ENCODE measurements at regions not wholly inside any gene's neighbourhood (a gene's known extent, or its start where the extent isn't known, plus 50 kb on each side); places are given as distances from the start of the nearest gene placed in this dataset.

DNA sequence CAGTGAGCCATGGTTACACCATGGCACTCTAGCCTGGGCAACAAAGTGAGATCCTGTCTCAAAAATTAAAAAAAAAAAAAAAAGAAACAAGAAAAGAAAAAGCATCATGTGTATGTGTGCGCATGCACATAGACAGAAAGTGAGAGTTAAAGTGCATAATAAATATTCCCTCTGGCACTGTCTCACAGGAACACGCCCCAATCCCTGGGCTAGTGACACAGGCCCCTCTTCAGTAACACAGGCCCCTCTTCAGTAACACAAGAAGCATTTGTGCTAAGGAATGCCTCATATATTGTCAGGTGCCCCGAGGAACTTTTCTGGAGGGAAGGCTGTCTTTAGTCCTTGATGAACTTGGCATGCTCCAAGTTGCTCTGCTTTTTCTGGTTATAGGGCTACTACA lies 57.5 kb downstream of the RPL27A start:
- no peak for DNase-seq (ENCODE audit: low read depth)

DNA sequence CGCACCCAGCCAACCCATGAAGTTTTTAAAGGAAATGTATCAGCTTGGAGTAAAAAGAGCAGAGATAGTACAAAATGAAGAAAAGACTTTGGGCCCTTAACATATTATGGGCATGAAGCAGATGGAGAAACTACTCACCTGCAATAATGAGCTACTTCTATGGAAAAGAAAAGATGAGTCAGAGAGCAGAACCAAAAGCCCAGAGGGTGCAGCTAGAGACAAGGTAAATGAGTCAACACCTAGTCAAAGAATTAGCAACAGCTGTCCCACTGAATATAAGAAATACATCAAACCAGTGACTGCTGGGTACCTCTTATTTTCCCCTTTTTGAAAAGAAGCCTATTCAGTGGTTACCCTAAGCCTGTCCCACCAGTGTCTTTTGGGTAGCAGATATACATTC lies 61.8 kb downstream of the RPL27A start:
- DNase-seq (ENCODE audit: low read depth): no peak

GRCh38 chr11:8745431-8746253 lies 63.0 kb downstream of the RPL27A start:
- no peak for DNase-seq (ENCODE audit: low read depth)

- no peak for DNase-seq (ENCODE audit: low read depth)
Observed at GRCh38 chr11:8746331-8746974, 63.9 kb downstream of the RPL27A start.

- no peak for DNase-seq (ENCODE audit: low read depth)
Observed at GRCh38 chr11:8747173-8747572, 64.6 kb downstream of the RPL27A start.

DNA sequence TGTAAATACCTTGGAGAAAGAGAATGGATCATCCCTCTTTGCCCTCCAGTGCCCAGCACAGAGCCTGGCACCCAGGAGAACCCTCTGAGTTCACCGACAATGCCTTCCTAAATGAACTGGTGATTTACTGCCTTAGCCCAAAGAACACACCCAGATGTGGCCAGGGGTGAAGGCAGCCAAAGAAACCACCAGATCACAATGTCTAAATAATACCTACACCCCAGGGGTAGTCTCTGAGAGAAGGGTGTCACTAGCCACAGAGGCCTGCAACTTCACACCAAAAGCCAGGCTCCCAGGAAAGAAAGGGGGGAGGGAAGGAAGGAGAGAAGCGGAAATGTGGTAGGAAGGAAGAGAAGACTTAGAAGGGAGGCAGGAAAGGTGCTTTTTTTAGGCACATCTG lies 65.7 kb downstream of the RPL27A start:
- no peak for DNase-seq (ENCODE audit: low read depth)

- no peak for DNase-seq (ENCODE audit: low read depth)
Observed at GRCh38 chr11:8749202-8749601, 66.6 kb downstream of the RPL27A start.

GRCh38 chr11:8754241-8754640 lies 71.6 kb downstream of the RPL27A start:
- DNase-seq (ENCODE audit: low read depth): no peak

DNA sequence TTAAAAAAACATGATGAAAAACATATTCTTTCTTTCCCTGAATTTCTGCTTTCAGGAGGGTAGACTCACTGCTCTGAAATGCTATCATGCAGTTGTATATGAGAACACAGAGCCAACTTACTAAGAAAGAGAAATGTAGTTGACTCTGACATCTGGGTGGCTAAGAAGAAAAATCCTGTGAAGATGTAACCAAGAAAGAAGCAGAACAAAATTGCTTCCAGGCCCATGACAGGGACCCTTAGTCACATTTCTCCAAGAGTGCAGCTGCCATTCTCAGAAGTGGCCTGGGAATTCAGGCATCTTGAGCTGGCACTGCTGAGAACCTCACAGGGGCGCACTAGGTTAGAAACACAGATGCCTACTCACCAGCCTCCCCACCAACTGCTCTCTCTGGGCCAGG lies 73.6 kb downstream of the RPL27A start:
- no peak for DNase-seq (ENCODE audit: low read depth)

GRCh38 chr11:8757047-8757446 lies 74.5 kb downstream of the RPL27A start:
- no peak for DNase-seq (ENCODE audit: low read depth)

GRCh38 chr11:8757533-8757932 lies 74.9 kb downstream of the RPL27A start:
- DNase-seq (ENCODE audit: low read depth): no peak

DNA sequence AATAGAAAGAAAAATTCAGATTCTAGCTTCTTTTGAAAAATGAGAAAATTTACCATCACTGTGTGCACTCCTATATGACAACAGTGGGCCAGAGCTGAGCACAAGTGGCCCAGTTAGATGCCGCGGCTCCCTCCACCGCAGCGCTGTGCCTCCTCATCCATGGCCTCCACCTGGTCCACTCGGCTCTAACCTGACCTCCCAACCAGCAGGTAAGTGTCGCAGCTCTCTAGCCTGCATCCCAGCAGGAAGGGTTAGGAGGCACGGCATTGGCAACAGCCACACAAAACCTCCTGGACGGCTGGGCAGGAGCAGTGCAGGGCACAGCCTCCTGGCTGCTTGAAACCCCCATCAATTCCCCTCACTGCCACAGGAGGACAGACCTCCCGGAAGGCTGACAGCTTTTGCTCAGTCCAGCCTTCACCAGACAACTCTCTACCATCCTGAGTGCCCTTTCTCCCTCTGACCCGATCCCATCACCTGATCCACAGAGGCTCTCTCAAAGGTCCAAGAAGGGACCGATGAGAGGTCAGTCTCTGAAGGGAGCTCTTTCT lies 76.1 kb downstream of the RPL27A start:
- DNase-seq (ENCODE audit: low read depth): no peak

GRCh38 chr11:8759634-8760033 lies 77.0 kb downstream of the RPL27A start:
- DNase-seq (ENCODE audit: low read depth): no peak

DNA sequence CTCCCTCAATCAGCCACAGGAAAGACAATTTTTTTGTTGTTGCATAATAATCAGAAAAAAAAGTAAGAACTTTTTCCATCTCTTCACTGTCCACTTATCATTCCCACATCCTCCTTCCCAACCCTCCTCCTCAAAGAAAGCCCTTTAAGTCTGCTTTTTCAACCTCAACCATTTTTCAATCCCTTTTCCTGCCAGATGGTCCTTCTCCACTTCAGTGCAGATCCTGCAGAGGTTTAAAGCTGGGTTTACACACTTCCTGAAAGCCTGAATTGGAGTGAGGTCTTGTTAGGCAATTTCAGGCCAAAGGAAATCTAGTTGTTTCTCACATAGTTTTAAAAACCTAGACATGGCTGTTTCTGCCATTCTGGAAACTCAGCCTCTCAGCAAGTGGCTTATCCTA lies 78.3 kb downstream of the RPL27A start:
- DNase-seq (ENCODE audit: low read depth): no peak

- DNase-seq (ENCODE audit: low read depth): no peak
Observed at GRCh38 chr11:8763070-8763685, 80.6 kb downstream of the RPL27A start.

GRCh38 chr11:8765294-8765693 lies 82.7 kb downstream of the RPL27A start:
- DNase-seq (ENCODE audit: low read depth): no peak

- no peak for DNase-seq (ENCODE audit: low read depth)
Observed at GRCh38 chr11:8766043-8766987, 83.7 kb downstream of the RPL27A start.

- DNase-seq (ENCODE audit: low read depth): no peak
Observed at GRCh38 chr11:8766988-8767374, 84.4 kb downstream of the RPL27A start.

DNA sequence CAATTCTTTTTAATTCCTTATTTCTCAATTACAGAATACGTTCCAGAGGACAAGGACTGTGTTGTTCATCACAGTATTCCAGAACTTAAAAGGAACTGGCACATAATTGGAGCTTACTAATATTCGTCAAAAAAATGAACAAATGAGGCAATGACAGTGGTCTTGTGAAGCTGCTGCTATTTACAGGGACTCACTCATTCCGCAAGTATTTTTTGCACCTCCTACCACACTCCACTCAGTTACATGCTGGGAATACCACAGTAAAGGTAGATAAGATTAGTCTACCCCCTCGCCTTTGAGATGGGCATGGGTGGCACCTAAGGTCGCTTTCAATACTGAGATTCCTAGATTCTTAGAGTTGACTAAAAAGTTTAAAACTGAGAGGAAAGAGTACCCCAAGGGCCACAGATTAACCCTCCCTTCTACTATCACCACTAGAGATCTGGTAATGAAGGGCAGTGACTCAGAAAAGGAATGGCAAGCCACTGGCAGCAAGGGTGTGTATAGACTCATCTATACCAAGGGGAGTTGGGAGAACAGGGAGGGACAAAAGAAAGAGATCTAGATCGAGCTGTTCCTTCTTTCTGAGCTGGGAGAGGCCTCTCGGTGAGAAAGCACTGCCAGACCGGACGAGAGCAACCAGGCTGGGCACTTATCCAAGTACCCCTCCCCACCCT lies 85.0 kb downstream of the RPL27A start:
- DNase-seq (ENCODE audit: low read depth): no peak

DNA sequence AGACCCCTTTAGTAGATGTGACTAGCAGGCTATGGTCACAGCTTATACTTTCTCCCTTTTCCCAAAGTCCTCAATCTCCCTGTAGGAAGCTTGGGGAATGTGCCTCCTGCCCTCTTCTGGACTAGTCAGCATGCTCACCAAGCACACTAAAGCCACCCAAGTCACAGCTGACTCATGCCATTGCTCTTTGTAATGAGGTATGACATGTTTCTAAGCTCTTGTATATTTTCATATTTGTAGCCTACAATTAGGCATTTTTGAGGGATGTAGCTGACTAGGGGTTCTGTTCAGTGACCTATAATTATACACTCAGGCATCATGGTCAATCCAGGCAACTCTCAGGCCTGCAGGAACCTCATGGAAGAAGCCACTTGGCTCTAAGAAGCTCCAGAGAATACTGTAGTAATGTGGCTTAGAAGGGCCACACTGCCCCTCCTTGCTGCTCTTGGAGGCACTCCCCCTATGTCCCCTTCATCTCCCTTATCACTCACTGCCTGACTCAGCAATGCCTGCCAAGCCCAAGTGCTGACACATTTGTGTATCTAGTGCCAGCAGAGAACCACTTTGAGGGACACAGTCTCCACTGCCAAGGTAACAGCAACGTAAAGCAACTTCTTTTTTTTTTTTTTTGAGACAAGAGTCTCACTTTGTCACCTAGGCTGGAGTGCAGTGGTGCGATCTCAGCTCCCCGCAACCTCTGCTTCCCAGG lies 86.2 kb downstream of the RPL27A start:
- DNase-seq (ENCODE audit: low read depth): peak; percentile 61

Data from stromal cell of bone marrow (primary cell).